ENCODE measurements at regions not wholly inside any gene's neighbourhood (a gene's known extent, or its start where the extent isn't known, plus 50 kb on each side); places are given as distances from the start of the nearest gene placed in this dataset.
"Not testable (repeated sequence)": the region's sequence is repeated elsewhere in the genome, so short reads cannot be mapped to it uniquely, and the experiment has no call there.

- no peak overlapping the region for H3K14ac ChIP-seq (ENCODE audit: low read length)
- H3K27me3 ChIP-seq (ENCODE audit: control insufficient read depth in 3 of 3, insufficient read depth in 3 of 3, low read depth in 1 of 3, low read length in 3 of 3), result no peaks in the 10 kb centered on the region
- no peaks in the 10 kb centered on the region for H3K36me3 ChIP-seq (replicated peaks in 1 of 2; ENCODE audit: control insufficient read depth in 2 of 2, insufficient read depth in 2 of 2, low read length in 2 of 2)
- H2BK15ac ChIP-seq (ENCODE audit: low read length), result no peak overlapping the region
- H3K18ac ChIP-seq (ENCODE audit: low read length), result no peak overlapping the region
- no peak overlapping the region for H2AK5ac ChIP-seq (ENCODE audit: low read depth, low read length)
- H2BK5ac ChIP-seq (ENCODE audit: low read length), result no peak overlapping the region
- H4K8ac ChIP-seq (ENCODE audit: low read depth, low read length), result no peak overlapping the region
- DNase-seq (ENCODE audit: low spot score), result no peak
- H3K9me3 ChIP-seq (replicated peaks in 1 of 2; ENCODE audit: control insufficient read depth in 2 of 2, insufficient read depth in 1 of 2, low read depth in 1 of 2, low read length in 2 of 2), result peaks cover 0 to 2% of the 10 kb centered on the region in 2 donors
- no peak overlapping the region for H3K4me2 ChIP-seq (ENCODE audit: insufficient read depth, low read length, poor library complexity, severe bottlenecking)
- no CpG with 5 or more reads among the region's 8 CpGs for WGBS, 2 donors (ENCODE audit: extremely low coverage in 2 of 2, insufficient read length in 2 of 2, insufficient replicate concordance in 1 of 2)
- no peaks in the 10 kb centered on the region for H3K79me1 ChIP-seq (ENCODE audit: low read depth, low read length)
- H3K27ac ChIP-seq (replicated peaks; ENCODE audit: low read length), result no peak overlapping the region
- no peak overlapping the region for H3K4ac ChIP-seq (ENCODE audit: low read length)
- no peak overlapping the region for H3K9ac ChIP-seq (ENCODE audit: low read depth, low read length, poor library complexity)
- no peak overlapping the region for H3K23ac ChIP-seq (ENCODE audit: low read depth, low read length, poor library complexity)
- H2BK120ac ChIP-seq (ENCODE audit: low read depth, low read length), result no peak overlapping the region
- H4K91ac ChIP-seq (ENCODE audit: low read depth, low read length, poor library complexity), result no peak overlapping the region
- no peak overlapping the region for H2AFZ ChIP-seq (ENCODE audit: low read length)
- H3K4me1 ChIP-seq (ENCODE audit: control insufficient read depth in 2 of 2, insufficient read depth in 1 of 2, low read depth in 1 of 2, low read length in 2 of 2), result no peaks in the 10 kb centered on the region
- no peak overlapping the region for H3K4me3 ChIP-seq (ENCODE audit: low read length in 2 of 2)
- no peak overlapping the region for H2BK12ac ChIP-seq (ENCODE audit: low read length)
Measured at GRCh38 chr4:179719766-179720450, 2277.7 kb upstream of the AGA start.

GRCh38 chr4:179726491-179726890 lies 2284.3 kb upstream of the AGA start:
- not testable (repeated sequence) for H3K36me3 ChIP-seq (replicated peaks in 1 of 2; ENCODE audit: control insufficient read depth in 2 of 2, insufficient read depth in 2 of 2, low read length in 2 of 2); H3K14ac ChIP-seq (ENCODE audit: low read length); H3K18ac ChIP-seq (ENCODE audit: low read length); H2BK12ac ChIP-seq (ENCODE audit: low read length); H2BK120ac ChIP-seq (ENCODE audit: low read depth, low read length); H3K79me1 ChIP-seq (ENCODE audit: low read depth, low read length); H3K4me2 ChIP-seq (ENCODE audit: insufficient read depth, low read length, poor library complexity, severe bottlenecking); H2BK15ac ChIP-seq (ENCODE audit: low read length); H2AK5ac ChIP-seq (ENCODE audit: low read depth, low read length); H2AFZ ChIP-seq (ENCODE audit: low read length); H3K4ac ChIP-seq (ENCODE audit: low read length); H3K4me3 ChIP-seq (ENCODE audit: low read length in 2 of 2); H4K91ac ChIP-seq (ENCODE audit: low read depth, low read length, poor library complexity); H3K27me3 ChIP-seq (ENCODE audit: control insufficient read depth in 3 of 3, insufficient read depth in 3 of 3, low read depth in 1 of 3, low read length in 3 of 3); H3K9ac ChIP-seq (ENCODE audit: low read depth, low read length, poor library complexity); H3K23ac ChIP-seq (ENCODE audit: low read depth, low read length, poor library complexity); H4K8ac ChIP-seq (ENCODE audit: low read depth, low read length); H3K27ac ChIP-seq (replicated peaks; ENCODE audit: low read length); DNase-seq (ENCODE audit: low spot score); H3K4me1 ChIP-seq (ENCODE audit: control insufficient read depth in 2 of 2, insufficient read depth in 1 of 2, low read depth in 1 of 2, low read length in 2 of 2); H3K9me3 ChIP-seq (replicated peaks in 1 of 2; ENCODE audit: control insufficient read depth in 2 of 2, insufficient read depth in 1 of 2, low read depth in 1 of 2, low read length in 2 of 2); H2BK5ac ChIP-seq (ENCODE audit: low read length)
- no CpG with 5 or more reads among the region's 6 CpGs for WGBS, 2 donors (ENCODE audit: extremely low coverage in 2 of 2, insufficient read length in 2 of 2, insufficient replicate concordance in 1 of 2)

GRCh38 chr4:179728305-179728704 lies 2286.1 kb upstream of the AGA start:
- Histone ChIP-seq H3K27me3 (ENCODE audit: control insufficient read depth in 3 of 3, insufficient read depth in 3 of 3, low read depth in 1 of 3, low read length in 3 of 3) (no peaks in the 10 kb centered on the region), H3K27ac (replicated peaks; ENCODE audit: low read length) (no peak overlapping the region), H2BK5ac (ENCODE audit: low read length) (no peak overlapping the region), H3K23ac (ENCODE audit: low read depth, low read length, poor library complexity) (no peak overlapping the region), H2BK15ac (ENCODE audit: low read length) (no peak overlapping the region), H2BK120ac (ENCODE audit: low read depth, low read length) (no peak overlapping the region), H2BK12ac (ENCODE audit: low read length) (no peak overlapping the region), H3K18ac (ENCODE audit: low read length) (no peak overlapping the region), H3K14ac (ENCODE audit: low read length) (no peak overlapping the region), H3K4me3 (ENCODE audit: low read length in 2 of 2) (no peak overlapping the region), H3K4me1 (ENCODE audit: control insufficient read depth in 2 of 2, insufficient read depth in 1 of 2, low read depth in 1 of 2, low read length in 2 of 2) (no peaks in the 10 kb centered on the region), H4K8ac (ENCODE audit: low read depth, low read length) (no peak overlapping the region), H2AFZ (ENCODE audit: low read length) (no peak overlapping the region), H3K79me1 (ENCODE audit: low read depth, low read length) (no peaks in the 10 kb centered on the region), H3K4ac (ENCODE audit: low read length) (no peak overlapping the region), H3K4me2 (ENCODE audit: insufficient read depth, low read length, poor library complexity, severe bottlenecking) (no peak overlapping the region), H4K91ac (ENCODE audit: low read depth, low read length, poor library complexity) (no peak overlapping the region), H3K9ac (ENCODE audit: low read depth, low read length, poor library complexity) (no peak overlapping the region), H3K9me3 (replicated peaks in 1 of 2; ENCODE audit: control insufficient read depth in 2 of 2, insufficient read depth in 1 of 2, low read depth in 1 of 2, low read length in 2 of 2) (no peaks in the 10 kb centered on the region), H3K36me3 (replicated peaks in 1 of 2; ENCODE audit: control insufficient read depth in 2 of 2, insufficient read depth in 2 of 2, low read length in 2 of 2) (no peaks in the 10 kb centered on the region), H2AK5ac (ENCODE audit: low read depth, low read length) (no peak overlapping the region)
- no CpG with 5 or more reads among the region's 4 CpGs for WGBS, 2 donors (ENCODE audit: extremely low coverage in 2 of 2, insufficient read length in 2 of 2, insufficient replicate concordance in 1 of 2)
- DNase-seq (ENCODE audit: low spot score), result no peak

- WGBS, 2 donors (ENCODE audit: extremely low coverage in 2 of 2, insufficient read length in 2 of 2, insufficient replicate concordance in 1 of 2), result no CpG with 5 or more reads among the region's 6 CpGs
- not testable (repeated sequence) for H2BK5ac ChIP-seq (ENCODE audit: low read length)
Measured at GRCh38 chr4:179736820-179737219, 2294.6 kb upstream of the AGA start.

More at GRCh38 chr4:179736820-179737219, 2294.6 kb upstream of the AGA start:
- not testable (repeated sequence) for H3K4ac ChIP-seq (ENCODE audit: low read length); H3K4me2 ChIP-seq (ENCODE audit: insufficient read depth, low read length, poor library complexity, severe bottlenecking); H2AFZ ChIP-seq (ENCODE audit: low read length); H3K9ac ChIP-seq (ENCODE audit: low read depth, low read length, poor library complexity); H2AK5ac ChIP-seq (ENCODE audit: low read depth, low read length); H4K8ac ChIP-seq (ENCODE audit: low read depth, low read length); H3K18ac ChIP-seq (ENCODE audit: low read length); H3K9me3 ChIP-seq (replicated peaks in 1 of 2; ENCODE audit: control insufficient read depth in 2 of 2, insufficient read depth in 1 of 2, low read depth in 1 of 2, low read length in 2 of 2); H3K23ac ChIP-seq (ENCODE audit: low read depth, low read length, poor library complexity); H3K27ac ChIP-seq (replicated peaks; ENCODE audit: low read length); H2BK15ac ChIP-seq (ENCODE audit: low read length); H4K91ac ChIP-seq (ENCODE audit: low read depth, low read length, poor library complexity); H3K27me3 ChIP-seq (ENCODE audit: control insufficient read depth in 3 of 3, insufficient read depth in 3 of 3, low read depth in 1 of 3, low read length in 3 of 3); DNase-seq (ENCODE audit: low spot score); H3K36me3 ChIP-seq (replicated peaks in 1 of 2; ENCODE audit: control insufficient read depth in 2 of 2, insufficient read depth in 2 of 2, low read length in 2 of 2); H3K4me3 ChIP-seq (ENCODE audit: low read length in 2 of 2); H2BK12ac ChIP-seq (ENCODE audit: low read length); H3K4me1 ChIP-seq (ENCODE audit: control insufficient read depth in 2 of 2, insufficient read depth in 1 of 2, low read depth in 1 of 2, low read length in 2 of 2); H3K14ac ChIP-seq (ENCODE audit: low read length); H3K79me1 ChIP-seq (ENCODE audit: low read depth, low read length); H2BK120ac ChIP-seq (ENCODE audit: low read depth, low read length)

Data from neuronal stem cell (in vitro differentiated cells).